Nephron (organoid): ENCODE measurements at regions not wholly inside any gene's neighbourhood (a gene's known extent, or its start where the extent isn't known, plus 50 kb on each side); places are given as distances from the start of the nearest gene placed in this dataset.
"Not testable (repeated sequence)": the region's sequence is repeated elsewhere in the genome, so short reads cannot be mapped to it uniquely, and the experiment has no call there.

ENCODE experiments used
- H3K27ac Mint-ChIP-seq, 3 experiments: 2 replicates each; pipeline ENCODE4 v1.8.0; 2020; ENCODE audit warnings: mixed read lengths in 3 of 3, mild to moderate bottlenecking in 2 of 3, moderate library complexity in 1 of 3
- H3K27me3 Mint-ChIP-seq: 2 replicates; pipeline ENCODE4 v1.8.0; 2021; ENCODE audit warnings: low read depth, mild to moderate bottlenecking, moderate library complexity, mixed read lengths
- H3K36me3 Mint-ChIP-seq: 2 replicates; pipeline ENCODE4 v1.8.0; 2020; ENCODE audit warnings: low read depth, mixed read lengths
- H3K4me1 Mint-ChIP-seq: 2 replicates; pipeline ENCODE4 v1.8.0; 2020; ENCODE audit warnings: mixed read lengths
- H3K4me3 Mint-ChIP-seq, 3 experiments: 2 replicates each; pipeline ENCODE4 v1.8.0; 2020; ENCODE audit warnings: mild to moderate bottlenecking in 3 of 3, mixed read lengths in 3 of 3, moderate library complexity in 2 of 3
- H3K9me3 Mint-ChIP-seq: 2 replicates; pipeline ENCODE4 v1.8.0; 2020; ENCODE audit warnings: mixed read lengths
- CTCF ChIP-seq, 3 experiments: fragments of 200-600 bp; sonication (generic); IDR thresholded peaks; one replicate each; pipeline ENCODE4 v1.5.0; 2021; ENCODE audit warnings: antibody characterized with exemption in 3 of 3; ENCODE audit not compliant: unreplicated experiment in 3 of 3

GRCh38 chr3:30475809-30476178 is 130.6 kb upstream of the TGFBR2 start:
- no peaks in the 10 kb centered on the region for H3K4me1 Mint-ChIP-seq
- H3K4me3 Mint-ChIP-seq = no peak overlapping the region
- H3K36me3 Mint-ChIP-seq = no peaks in the 10 kb centered on the region
- no peaks in the 10 kb centered on the region for H3K27me3 Mint-ChIP-seq
- no peak for TF ChIP-seq CTCF (IDR thresholded peaks at IDR 0.05; ENCODE audit: unreplicated experiment in 3 of 3)
- peak overlapping the region in 1 of 3 experiments; percentile 73 for H3K27ac Mint-ChIP-seq
- peaks cover 6% of the 10 kb centered on the region for H3K9me3 Mint-ChIP-seq

GRCh38 chr3:30476368-30477084 is 129.9 kb upstream of the TGFBR2 start:
- Mint-ChIP-seq H3K4me3 (no peak overlapping the region), H3K27ac (no peak overlapping the region)

DNA sequence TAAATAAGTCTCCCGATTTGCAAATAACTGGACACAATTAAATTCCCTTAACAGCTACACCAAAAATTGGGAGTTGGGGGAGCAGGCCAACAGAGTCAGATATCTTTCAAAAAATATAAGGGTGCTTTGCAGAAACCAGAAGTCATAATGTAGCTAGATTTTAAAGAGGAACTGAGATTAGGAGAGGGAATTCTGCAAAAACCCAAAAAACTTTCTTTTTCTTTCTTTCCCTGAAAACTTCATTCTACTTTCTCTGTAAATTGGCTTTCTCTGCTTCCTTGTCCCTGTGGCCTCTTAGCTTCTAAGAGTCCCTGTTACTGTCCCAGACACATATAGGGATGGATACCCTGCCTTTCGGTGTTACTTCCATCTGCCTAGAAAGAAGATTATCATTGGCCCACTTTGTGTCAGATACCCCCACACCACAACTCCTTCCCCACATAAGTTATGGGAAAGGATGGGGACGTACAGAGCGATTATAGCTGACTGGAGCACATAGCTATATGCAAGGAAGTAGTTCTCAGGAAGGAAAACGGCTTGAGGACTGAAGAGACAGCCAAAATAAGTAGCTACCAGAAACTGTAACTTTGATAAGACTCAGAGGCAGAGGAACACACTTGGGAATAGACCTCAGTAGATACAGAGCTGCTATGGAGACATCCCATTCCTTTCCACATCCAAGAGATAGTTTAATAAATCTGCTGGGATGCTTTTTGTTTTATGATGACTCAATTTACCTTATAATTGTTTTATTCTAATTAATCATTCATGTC is 129.1 kb upstream of the TGFBR2 start:
- H3K4me1 Mint-ChIP-seq = no peaks in the 10 kb centered on the region
- TF ChIP-seq CTCF (IDR thresholded peaks at IDR 0.05; ENCODE audit: unreplicated experiment in 3 of 3) = no peak
- peaks cover 6% of the 10 kb centered on the region for H3K9me3 Mint-ChIP-seq
- no peak overlapping the region for H3K4me3 Mint-ChIP-seq
- H3K36me3 Mint-ChIP-seq = no peaks in the 10 kb centered on the region
- no peaks in the 10 kb centered on the region for H3K27me3 Mint-ChIP-seq
- no peak overlapping the region for H3K27ac Mint-ChIP-seq

More at GRCh38 chr3:30476368-30477084, 129.9 kb upstream of the TGFBR2 start:
- no peaks in the 10 kb centered on the region for H3K4me1 Mint-ChIP-seq
- H3K27me3 Mint-ChIP-seq = no peaks in the 10 kb centered on the region
- TF ChIP-seq CTCF (IDR thresholded peaks at IDR 0.05; ENCODE audit: unreplicated experiment in 3 of 3) = no peak
- H3K9me3 Mint-ChIP-seq = peaks cover 6% of the 10 kb centered on the region
- H3K36me3 Mint-ChIP-seq = no peaks in the 10 kb centered on the region

- not testable (repeated sequence) for H3K27ac Mint-ChIP-seq, H3K4me1 Mint-ChIP-seq, H3K36me3 Mint-ChIP-seq, H3K4me3 Mint-ChIP-seq, H3K9me3 Mint-ChIP-seq, H3K27me3 Mint-ChIP-seq
Measured at GRCh38 chr3:30479737-30480136, 126.7 kb upstream of the TGFBR2 start.

- H3K27ac Mint-ChIP-seq, H3K27me3 Mint-ChIP-seq, H3K4me3 Mint-ChIP-seq, H3K9me3 Mint-ChIP-seq, H3K4me1 Mint-ChIP-seq, H3K36me3 Mint-ChIP-seq: not testable (repeated sequence)
Measured at GRCh38 chr3:30480156-30480555, 126.2 kb upstream of the TGFBR2 start.

DNA sequence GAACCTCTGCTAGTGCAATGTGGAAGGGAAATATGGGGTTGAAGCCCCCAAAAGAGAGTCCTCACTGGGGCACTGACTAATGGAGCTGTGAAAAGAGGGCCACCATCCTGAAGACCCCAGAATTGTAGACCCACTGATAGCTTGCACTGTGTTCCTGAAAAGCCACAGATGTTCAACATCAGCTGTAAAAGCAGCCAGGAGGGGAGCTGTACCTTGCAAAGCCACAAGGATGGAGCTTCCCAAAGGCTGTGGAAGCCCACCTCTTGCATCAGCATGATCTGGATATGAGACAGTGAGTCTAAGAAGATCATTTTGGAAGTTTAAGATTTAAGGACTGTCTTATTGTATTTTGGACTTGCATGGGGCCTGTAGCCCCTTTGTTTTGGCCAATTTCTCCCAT is 125.8 kb upstream of the TGFBR2 start:
- H3K27ac Mint-ChIP-seq = no peak overlapping the region
- H3K27me3 Mint-ChIP-seq = peaks cover 3% of the 10 kb centered on the region
- H3K36me3 Mint-ChIP-seq = no peaks in the 10 kb centered on the region
- peaks cover 8% of the 10 kb centered on the region for H3K9me3 Mint-ChIP-seq
- TF ChIP-seq CTCF (IDR thresholded peaks at IDR 0.05; ENCODE audit: unreplicated experiment in 3 of 3) = no peak
- H3K4me3 Mint-ChIP-seq = no peak overlapping the region
- peaks cover 6% of the 10 kb centered on the region for H3K4me1 Mint-ChIP-seq

- Mint-ChIP-seq H3K36me3 (no peaks in the 10 kb centered on the region), H3K27me3 (peaks cover 3% of the 10 kb centered on the region), H3K9me3 (peaks cover 8% of the 10 kb centered on the region), H3K27ac (no peak overlapping the region), H3K4me1 (peaks cover 6% of the 10 kb centered on the region), H3K4me3 (no peak overlapping the region)
- no peak for TF ChIP-seq CTCF (IDR thresholded peaks at IDR 0.05; ENCODE audit: unreplicated experiment in 3 of 3)
Measured at GRCh38 chr3:30481241-30481640, 125.2 kb upstream of the TGFBR2 start.

DNA sequence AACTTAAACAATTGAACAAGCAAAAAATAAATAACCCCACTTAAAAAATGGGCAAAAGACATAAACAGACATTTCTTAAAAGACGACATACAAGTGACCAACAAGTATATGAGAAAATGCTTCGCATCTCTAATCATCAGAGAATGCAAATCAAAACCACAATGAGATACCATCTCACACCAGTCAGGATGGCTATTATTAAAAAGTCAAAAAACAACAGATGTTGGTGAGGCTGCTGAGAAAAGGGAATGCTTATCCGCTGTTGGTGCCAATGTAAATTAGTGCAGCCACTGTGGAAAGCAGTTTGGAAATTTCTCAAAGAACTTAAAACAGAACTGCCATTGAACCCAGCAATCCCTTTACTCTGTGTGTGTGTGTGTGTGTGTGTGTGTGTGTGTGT is 122.2 kb upstream of the TGFBR2 start:
- not testable (repeated sequence) for H3K27ac Mint-ChIP-seq, H3K4me1 Mint-ChIP-seq, H3K36me3 Mint-ChIP-seq, H3K27me3 Mint-ChIP-seq, H3K4me3 Mint-ChIP-seq
- peaks cover 17% of the 10 kb centered on the region for H3K9me3 Mint-ChIP-seq
